Neural cell (in vitro differentiated cells): ENCODE measurements at regions not wholly inside any gene's neighbourhood (a gene's known extent, or its start where the extent isn't known, plus 50 kb on each side); places are given as distances from the start of the nearest gene placed in this dataset.
A peak's percentile ranks its signal among the peaks of the same experiment; 100 is the strongest.

Experiments
- H2AFZ ChIP-seq: fragments of 200-600, 300-800 bp; sonication (generic), shearing (Covaris generic); 2 replicates; pipeline ENCODE4 v1.6.0; 2014; ENCODE audit warnings: low read depth, mild to moderate bottlenecking, antibody characterized with exemption, low read length, moderate library complexity
- H3F3A ChIP-seq: fragments of 200-600 bp; shearing (Covaris generic); 2 replicates; pipeline ENCODE4 v1.6.1; 2016; ENCODE audit warnings: mild to moderate bottlenecking, moderate library complexity, mixed read lengths, antibody characterized with exemption, low read length; ENCODE audit not compliant: insufficient read depth, poor library complexity, severe bottlenecking
- H3K27ac ChIP-seq: fragments of 200-600, 300-800 bp; sonication (generic), shearing (Covaris generic); 2 replicates; pipeline ENCODE4 v1.5.1; 2014; ENCODE audit warnings: mild to moderate bottlenecking, low read length, moderate library complexity
- H3K27me3 ChIP-seq: fragments of 300-800, 200-600 bp; sonication (generic), shearing (Covaris generic); 2 replicates; pipeline ENCODE4 v1.6.0; 2014; ENCODE audit warnings: mild to moderate bottlenecking, low read depth, low read length, moderate library complexity; ENCODE audit not compliant: insufficient read depth
- H3K36me3 ChIP-seq: fragments of 300-800, 200-600 bp; sonication (generic), shearing (Covaris generic); 2 replicates; pipeline ENCODE4 v1.5.1; 2014; ENCODE audit warnings: mild to moderate bottlenecking, antibody characterized with exemption, low read length, moderate library complexity; ENCODE audit not compliant: insufficient read depth
- H3K4me2 ChIP-seq: fragments of 300-800, 200-600 bp; sonication (generic), shearing (Covaris generic); 2 replicates; pipeline ENCODE4 v1.6.0; 2014; ENCODE audit warnings: mild to moderate bottlenecking, low read length
- H3K4me3 ChIP-seq: fragments of 300-800, 200-600 bp; sonication (generic), shearing (Covaris generic); 2 replicates; pipeline ENCODE4 v1.5.1; 2014; ENCODE audit warnings: mild to moderate bottlenecking, low read length, moderate library complexity
- H3K79me2 ChIP-seq: fragments of 200-600 bp; shearing (Covaris generic); replicated peaks from 2 replicates; pipeline ENCODE4 v1.6.0; 2014; ENCODE audit warnings: mild to moderate bottlenecking, low read length, moderate library complexity; ENCODE audit not compliant: insufficient read depth
- H3K9ac ChIP-seq: fragments of 300-800, 200-600 bp; sonication (generic), shearing (Covaris generic); 2 replicates; pipeline ENCODE4 v1.6.1; 2016; ENCODE audit warnings: mild to moderate bottlenecking, low read length, mixed read lengths
- H3K9me2 ChIP-seq: fragments of 200-600 bp; shearing (Covaris generic); 2 replicates; pipeline ENCODE4 v1.6.1; 2016; ENCODE audit warnings: mild to moderate bottlenecking, low read length, mixed read lengths; ENCODE audit not compliant: insufficient read depth
- H3K9me3 ChIP-seq: fragments of 200-600, 300-800 bp; sonication (generic), shearing (Covaris generic); 2 replicates; pipeline ENCODE4 v1.6.1; 2016; ENCODE audit warnings: mild to moderate bottlenecking, mixed run types, low read length, moderate library complexity, mixed read lengths
- H4K20me1 ChIP-seq: fragments of 200-600 bp; shearing (Covaris generic); 2 replicates; pipeline ENCODE4 v1.6.1; 2016; ENCODE audit warnings: mild to moderate bottlenecking, mixed run types; ENCODE audit not compliant: insufficient read depth
- EP300 ChIP-seq: fragments of 450-650 bp; conservative IDR thresholded peaks from 2 replicates; pipeline ENCODE4 v1.6.1; 2014; ENCODE audit warnings: antibody characterized with exemption, mild to moderate bottlenecking, moderate library complexity; ENCODE audit not compliant: poor library complexity, severe bottlenecking
- EZH2 ChIP-seq: fragments of 200-600, 300-800 bp; shearing (Covaris generic), sonication (generic); IDR thresholded peaks from 2 replicates; pipeline ENCODE4 v1.6.1; 2014; ENCODE audit warnings: antibody characterized with exemption, low read length, borderline replicate concordance, mild to moderate bottlenecking; ENCODE audit not compliant: insufficient read depth, poor library complexity, severe bottlenecking
- MXI1 ChIP-seq: fragments of 450-650 bp; conservative IDR thresholded peaks from 2 replicates; pipeline ENCODE4 v1.6.1; 2014; ENCODE audit warnings: antibody characterized with exemption, mild to moderate bottlenecking; ENCODE audit not compliant: poor library complexity, severe bottlenecking
- POLR2AphosphoS5 ChIP-seq: IDR thresholded peaks from 2 replicates; pipeline ENCODE4 v1.6.1; 2012
- RAD21 ChIP-seq: fragments of 450-650 bp; conservative IDR thresholded peaks from 2 replicates; pipeline ENCODE4 v1.6.1; 2014; ENCODE audit warnings: antibody characterized with exemption, mild to moderate bottlenecking, moderate library complexity
- SMC3 ChIP-seq: fragments of 450-650 bp; conservative IDR thresholded peaks from 2 replicates; pipeline ENCODE4 v1.6.1; 2014; ENCODE audit warnings: antibody characterized with exemption, mild to moderate bottlenecking, moderate library complexity; ENCODE audit not compliant: poor library complexity
- TAF1 ChIP-seq: IDR thresholded peaks from 2 replicates; pipeline ENCODE4 v1.6.1; 2012; ENCODE audit warnings: low read depth
- TF ChIP-seq, protein P1 (sequence below): fragments of 450-650 bp; IDR thresholded peaks from 2 replicates; pipeline ENCODE4 v1.5.1; 2014; ENCODE audit warnings: antibody characterized with exemption, mild to moderate bottlenecking, moderate library complexity; ENCODE audit not compliant: poor library complexity, severe bottlenecking
- TF ChIP-seq, protein P2 (sequence below): IDR thresholded peaks from 2 replicates; pipeline ENCODE4 v1.6.1; 2012; ENCODE audit warnings: borderline replicate concordance

DNA sequence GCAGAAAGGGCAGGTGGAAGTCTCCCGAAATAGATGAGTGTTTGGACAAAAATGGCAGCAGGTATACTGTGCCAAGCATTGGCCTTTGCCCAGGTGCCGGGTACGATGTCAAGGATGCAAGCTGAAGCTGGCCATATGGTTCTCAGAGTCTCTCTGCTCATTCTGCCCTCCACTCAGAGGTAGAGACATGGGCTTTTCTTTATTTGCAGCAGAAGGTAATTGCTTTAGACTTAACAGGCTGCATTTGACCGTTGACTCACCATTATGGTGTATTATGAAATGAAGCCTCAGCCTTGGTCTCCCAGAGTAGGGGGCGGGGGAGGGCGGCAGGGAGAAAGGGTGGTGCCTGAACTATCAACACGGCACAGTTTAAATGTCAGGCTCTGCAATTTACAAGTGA lies 969.1 kb upstream of the EEF2KMT start:
- peak overlapping the region; percentile 11 for H3K4me3 ChIP-seq
- no peak overlapping the region for H3K9ac ChIP-seq
- no peaks in the 10 kb centered on the region for H3K36me3 ChIP-seq
- H3K27ac ChIP-seq: peak overlapping the region; percentile 48
- peaks cover 5% of the 10 kb centered on the region for H3F3A ChIP-seq
- no peak overlapping the region for H2AFZ ChIP-seq
- H3K4me2 ChIP-seq: no peak overlapping the region
- TF ChIP-seq, protein P1, sequence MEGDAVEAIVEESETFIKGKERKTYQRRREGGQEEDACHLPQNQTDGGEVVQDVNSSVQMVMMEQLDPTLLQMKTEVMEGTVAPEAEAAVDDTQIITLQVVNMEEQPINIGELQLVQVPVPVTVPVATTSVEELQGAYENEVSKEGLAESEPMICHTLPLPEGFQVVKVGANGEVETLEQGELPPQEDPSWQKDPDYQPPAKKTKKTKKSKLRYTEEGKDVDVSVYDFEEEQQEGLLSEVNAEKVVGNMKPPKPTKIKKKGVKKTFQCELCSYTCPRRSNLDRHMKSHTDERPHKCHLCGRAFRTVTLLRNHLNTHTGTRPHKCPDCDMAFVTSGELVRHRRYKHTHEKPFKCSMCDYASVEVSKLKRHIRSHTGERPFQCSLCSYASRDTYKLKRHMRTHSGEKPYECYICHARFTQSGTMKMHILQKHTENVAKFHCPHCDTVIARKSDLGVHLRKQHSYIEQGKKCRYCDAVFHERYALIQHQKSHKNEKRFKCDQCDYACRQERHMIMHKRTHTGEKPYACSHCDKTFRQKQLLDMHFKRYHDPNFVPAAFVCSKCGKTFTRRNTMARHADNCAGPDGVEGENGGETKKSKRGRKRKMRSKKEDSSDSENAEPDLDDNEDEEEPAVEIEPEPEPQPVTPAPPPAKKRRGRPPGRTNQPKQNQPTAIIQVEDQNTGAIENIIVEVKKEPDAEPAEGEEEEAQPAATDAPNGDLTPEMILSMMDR: no peak
- TF ChIP-seq POLR2AphosphoS5: peak; percentile 37
- H4K20me1 ChIP-seq: no peaks in the 10 kb centered on the region
- H3K9me3 ChIP-seq: no peaks in the 10 kb centered on the region
- H3K9me2 ChIP-seq: no peaks in the 10 kb centered on the region
- no peaks in the 10 kb centered on the region for H3K27me3 ChIP-seq
- H3K79me2 ChIP-seq: peaks cover 3% of the 10 kb centered on the region

DNA sequence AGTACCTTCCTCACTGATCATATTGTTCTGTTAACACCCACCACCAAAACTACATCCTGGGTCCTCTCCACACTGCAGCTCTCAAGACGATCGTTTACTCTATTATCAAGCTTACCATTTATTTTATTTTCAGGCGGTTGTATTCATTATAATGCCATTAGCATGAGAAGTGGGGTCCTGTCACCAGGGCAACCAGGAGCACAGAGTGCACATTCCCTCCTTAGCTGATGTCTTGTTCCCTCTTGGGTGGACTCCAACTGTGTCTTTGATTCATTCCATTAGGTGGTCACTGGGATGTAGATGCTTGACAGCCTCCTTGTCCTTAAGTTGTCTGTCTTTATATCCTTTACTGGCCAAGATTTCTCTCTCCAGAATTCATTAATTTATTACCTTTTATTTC lies 965.9 kb upstream of the EEF2KMT start:
- Histone ChIP-seq H3K4me2 (peak overlapping the region; percentile 31), H3K27ac (peak overlapping the region; percentile 84), H3K79me2 (peaks cover 4% of the 10 kb centered on the region), H3K27me3 (no peaks in the 10 kb centered on the region), H3K9me3 (no peaks in the 10 kb centered on the region), H4K20me1 (no peaks in the 10 kb centered on the region), H3K9me2 (no peaks in the 10 kb centered on the region), H3K9ac (peak overlapping the region; percentile 28), H2AFZ (no peak overlapping the region), H3K36me3 (no peaks in the 10 kb centered on the region), H3F3A (peaks cover 9% of the 10 kb centered on the region), H3K4me3 (peak overlapping the region; percentile 48)
- TF ChIP-seq, protein P2, sequence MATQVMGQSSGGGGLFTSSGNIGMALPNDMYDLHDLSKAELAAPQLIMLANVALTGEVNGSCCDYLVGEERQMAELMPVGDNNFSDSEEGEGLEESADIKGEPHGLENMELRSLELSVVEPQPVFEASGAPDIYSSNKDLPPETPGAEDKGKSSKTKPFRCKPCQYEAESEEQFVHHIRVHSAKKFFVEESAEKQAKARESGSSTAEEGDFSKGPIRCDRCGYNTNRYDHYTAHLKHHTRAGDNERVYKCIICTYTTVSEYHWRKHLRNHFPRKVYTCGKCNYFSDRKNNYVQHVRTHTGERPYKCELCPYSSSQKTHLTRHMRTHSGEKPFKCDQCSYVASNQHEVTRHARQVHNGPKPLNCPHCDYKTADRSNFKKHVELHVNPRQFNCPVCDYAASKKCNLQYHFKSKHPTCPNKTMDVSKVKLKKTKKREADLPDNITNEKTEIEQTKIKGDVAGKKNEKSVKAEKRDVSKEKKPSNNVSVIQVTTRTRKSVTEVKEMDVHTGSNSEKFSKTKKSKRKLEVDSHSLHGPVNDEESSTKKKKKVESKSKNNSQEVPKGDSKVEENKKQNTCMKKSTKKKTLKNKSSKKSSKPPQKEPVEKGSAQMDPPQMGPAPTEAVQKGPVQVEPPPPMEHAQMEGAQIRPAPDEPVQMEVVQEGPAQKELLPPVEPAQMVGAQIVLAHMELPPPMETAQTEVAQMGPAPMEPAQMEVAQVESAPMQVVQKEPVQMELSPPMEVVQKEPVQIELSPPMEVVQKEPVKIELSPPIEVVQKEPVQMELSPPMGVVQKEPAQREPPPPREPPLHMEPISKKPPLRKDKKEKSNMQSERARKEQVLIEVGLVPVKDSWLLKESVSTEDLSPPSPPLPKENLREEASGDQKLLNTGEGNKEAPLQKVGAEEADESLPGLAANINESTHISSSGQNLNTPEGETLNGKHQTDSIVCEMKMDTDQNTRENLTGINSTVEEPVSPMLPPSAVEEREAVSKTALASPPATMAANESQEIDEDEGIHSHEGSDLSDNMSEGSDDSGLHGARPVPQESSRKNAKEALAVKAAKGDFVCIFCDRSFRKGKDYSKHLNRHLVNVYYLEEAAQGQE: no peak
- TF ChIP-seq SMC3: peak; percentile 6
- TF ChIP-seq RAD21: no peak
- peak; percentile 57 for TF ChIP-seq EP300
- TF ChIP-seq EZH2: no peak
- peak; percentile 40 for TF ChIP-seq POLR2AphosphoS5
- no peak for TF ChIP-seq MXI1
- TF ChIP-seq TAF1: no peak

DNA sequence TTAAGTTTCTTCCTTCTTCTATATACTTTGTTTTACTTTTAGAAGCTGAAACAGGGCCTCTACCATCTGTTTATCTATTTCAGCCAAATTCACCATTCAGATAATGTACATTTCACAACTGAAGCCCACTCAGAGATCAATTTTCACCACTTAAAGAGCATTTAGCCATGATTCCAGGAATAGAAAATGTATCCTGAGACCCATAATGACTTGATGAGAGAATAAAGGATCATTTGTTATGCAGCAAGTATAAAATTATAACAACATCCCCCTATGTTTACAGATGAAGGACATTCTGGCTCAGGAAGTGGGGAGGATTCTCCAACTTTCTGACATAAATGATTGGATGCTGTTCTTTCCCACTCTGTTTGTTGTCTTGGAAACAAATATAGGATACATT lies 962.1 kb upstream of the EEF2KMT start:
- TF ChIP-seq RAD21 (no peak), POLR2AphosphoS5 (no peak), EZH2 (no peak)
- TF ChIP-seq, protein P1: no peak
- Histone ChIP-seq H3F3A (peaks cover 12% of the 10 kb centered on the region), H3K9ac (no peak overlapping the region), H3K36me3 (no peaks in the 10 kb centered on the region), H3K4me2 (no peak overlapping the region), H3K79me2 (peaks cover 4% of the 10 kb centered on the region), H3K27ac (no peak overlapping the region), H2AFZ (no peak overlapping the region), H3K27me3 (no peaks in the 10 kb centered on the region), H3K4me3 (peak overlapping the region; percentile 8), H3K9me2 (no peaks in the 10 kb centered on the region), H3K9me3 (no peaks in the 10 kb centered on the region), H4K20me1 (no peaks in the 10 kb centered on the region)
